Vagina (tissue), 2 donors: ENCODE measurements at regions not wholly inside any gene's neighbourhood (a gene's known extent, or its start where the extent isn't known, plus 50 kb on each side); places are given as distances from the start of the nearest gene placed in this dataset.

Experiments
- DNase-seq, 2 donors: peaks; one replicate each; pipeline ENCODE4 v3.0.0-alpha.2; 2017; ENCODE audit errors: extremely low spot score in 2 of 2
- H3K27ac ChIP-seq: fragments of 200-600 bp; sonication (generic); one replicate; pipeline ENCODE4 v1.5.1; 2019
- H3K27me3 ChIP-seq: fragments of 200-600 bp; sonication (generic); one replicate; pipeline ENCODE4 v1.5.1; 2019
- H3K36me3 ChIP-seq, 2 donors: fragments of 200-600 bp; sonication (generic); one replicate each; pipeline ENCODE4 v1.5.1; 2017 to 2019
- H3K4me1 ChIP-seq: fragments of 200-600 bp; sonication (generic); one replicate; pipeline ENCODE4 v1.5.1; 2019
- H3K4me3 ChIP-seq, 2 donors: fragments of 200-600 bp; sonication (generic); 1 replicate in 1 of 2; 2 replicates in 1 of 2; pipeline ENCODE4 v1.5.1; 2016 to 2019
- H3K9me3 ChIP-seq: fragments of 200-600 bp; sonication (generic); one replicate; pipeline ENCODE4 v1.5.1; 2019
- CTCF ChIP-seq, 3 experiments: fragments of 450-650 bp in 2 of 3; fragments of 200-600 bp in 1 of 3; sonication (generic) in 1 of 3; IDR thresholded peaks; one replicate each; pipeline ENCODE4 v1.5.1; 2017 to 2019; ENCODE audit warnings: antibody characterized with exemption in 3 of 3, mild to moderate bottlenecking in 2 of 3, moderate library complexity in 2 of 3
- POLR2A ChIP-seq, 2 donors: fragments of 450-650 bp; IDR thresholded peaks; one replicate each; pipeline ENCODE4 v1.6.1; 2017; ENCODE audit warnings: antibody characterized with exemption in 2 of 2, mild to moderate bottlenecking in 2 of 2, moderate library complexity in 2 of 2
- POLR2AphosphoS5 ChIP-seq, 2 donors: sonication (generic); formaldehyde crosslinking; IDR thresholded peaks; one replicate each; pipeline ENCODE4 v1.9.0; 2017; ENCODE audit warnings: antibody characterized with exemption in 2 of 2, mild to moderate bottlenecking in 2 of 2, low read depth in 1 of 2; ENCODE audit not compliant: insufficient read depth in 1 of 2
- intact Hi-C: fragments of 100-400 bp; cut with DNase I; formaldehyde crosslinking; loops from one replicate; pipeline ENCODE4 v1.15.1; 2023

- no peak for DNase-seq
- Histone ChIP-seq H3K27me3 (no peaks in the 10 kb centered on the region), H3K4me1 (no peaks in the 10 kb centered on the region), H3K36me3 (no peaks in the 10 kb centered on the region), H3K4me3 (no peak overlapping the region), H3K27ac (no peak overlapping the region), H3K9me3 (no peaks in the 10 kb centered on the region)
- intact Hi-C loops = no loop called here
- TF ChIP-seq POLR2AphosphoS5 (IDR thresholded peaks at IDR 0.05; ENCODE audit: insufficient read depth in 1 of 2, low read depth in 1 of 2) (no peak), CTCF (IDR thresholded peaks at IDR 0.05) (no peak), POLR2A (IDR thresholded peaks at IDR 0.05) (no peak)
Measured at GRCh38 chr11:15714641-15715399, 600.1 kb downstream of the INSC start.

GRCh38 chr11:15716550-15716949 lies 601.8 kb downstream of the INSC start:
- TF ChIP-seq POLR2AphosphoS5 (IDR thresholded peaks at IDR 0.05; ENCODE audit: insufficient read depth in 1 of 2, low read depth in 1 of 2) = no peak
- TF ChIP-seq POLR2A (IDR thresholded peaks at IDR 0.05) = no peak
- no peak for TF ChIP-seq CTCF (IDR thresholded peaks at IDR 0.05)
- Histone ChIP-seq H3K9me3 (no peaks in the 10 kb centered on the region), H3K4me1 (no peaks in the 10 kb centered on the region), H3K36me3 (no peaks in the 10 kb centered on the region), H3K4me3 (no peak overlapping the region), H3K27me3 (no peaks in the 10 kb centered on the region), H3K27ac (no peak overlapping the region)
- intact Hi-C loops = no loop called here
- DNase-seq = no peak

DNA sequence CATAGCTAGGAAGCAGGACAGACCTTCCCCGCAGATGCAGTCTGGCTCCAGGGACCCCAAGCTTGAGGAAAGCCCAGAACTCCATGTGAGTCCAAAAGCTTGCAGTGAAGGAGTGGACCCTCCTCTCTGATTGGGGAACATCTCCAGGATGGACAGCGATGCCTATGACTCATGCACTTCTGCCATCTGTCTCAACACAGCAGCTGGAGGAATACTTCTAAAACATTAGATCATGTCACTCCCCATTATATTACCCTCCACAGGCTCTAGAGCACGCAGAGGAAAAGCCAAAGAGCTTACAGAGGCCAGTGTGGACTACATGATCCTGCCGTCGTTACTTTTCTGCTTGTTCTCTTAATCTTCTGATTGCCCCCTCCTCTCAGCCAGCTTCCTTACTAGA lies 605.7 kb downstream of the INSC start:
- H3K27me3 ChIP-seq = no peaks in the 10 kb centered on the region
- H3K4me3 ChIP-seq = no peak overlapping the region
- no peaks in the 10 kb centered on the region for H3K9me3 ChIP-seq
- no peaks in the 10 kb centered on the region for H3K36me3 ChIP-seq
- no peak overlapping the region for H3K27ac ChIP-seq
- intact Hi-C loops = no loop called here
- no peaks in the 10 kb centered on the region for H3K4me1 ChIP-seq
- no peak for DNase-seq
- TF ChIP-seq POLR2A (IDR thresholded peaks at IDR 0.05) (no peak), CTCF (IDR thresholded peaks at IDR 0.05) (no peak), POLR2AphosphoS5 (IDR thresholded peaks at IDR 0.05; ENCODE audit: insufficient read depth in 1 of 2, low read depth in 1 of 2) (no peak)

GRCh38 chr11:15723966-15724365 lies 609.2 kb downstream of the INSC start:
- no peak for TF ChIP-seq POLR2A (IDR thresholded peaks at IDR 0.05)
- TF ChIP-seq CTCF (IDR thresholded peaks at IDR 0.05) = no peak
- no peak for TF ChIP-seq POLR2AphosphoS5 (IDR thresholded peaks at IDR 0.05; ENCODE audit: insufficient read depth in 1 of 2, low read depth in 1 of 2)
- no peak for DNase-seq
- Histone ChIP-seq H3K27me3 (no peaks in the 10 kb centered on the region), H3K4me3 (no peak overlapping the region), H3K36me3 (no peaks in the 10 kb centered on the region), H3K9me3 (no peaks in the 10 kb centered on the region), H3K4me1 (peaks cover 5% of the 10 kb centered on the region), H3K27ac (no peak overlapping the region)
- intact Hi-C loops = no loop called here

GRCh38 chr11:15724601-15725000 lies 609.9 kb downstream of the INSC start:
- intact Hi-C loops = no loop called here
- no peak for DNase-seq
- H3K9me3 ChIP-seq = no peaks in the 10 kb centered on the region
- no peaks in the 10 kb centered on the region for H3K36me3 ChIP-seq
- H3K27ac ChIP-seq = no peak overlapping the region
- H3K4me1 ChIP-seq = peaks cover 5% of the 10 kb centered on the region
- TF ChIP-seq CTCF (IDR thresholded peaks at IDR 0.05) = no peak
- H3K4me3 ChIP-seq = no peak overlapping the region
- H3K27me3 ChIP-seq = no peaks in the 10 kb centered on the region
